ENCODE measurements at regions not wholly inside any gene's neighbourhood (a gene's known extent, or its start where the extent isn't known, plus 50 kb on each side); places are given as distances from the start of the nearest gene placed in this dataset.

DNA sequence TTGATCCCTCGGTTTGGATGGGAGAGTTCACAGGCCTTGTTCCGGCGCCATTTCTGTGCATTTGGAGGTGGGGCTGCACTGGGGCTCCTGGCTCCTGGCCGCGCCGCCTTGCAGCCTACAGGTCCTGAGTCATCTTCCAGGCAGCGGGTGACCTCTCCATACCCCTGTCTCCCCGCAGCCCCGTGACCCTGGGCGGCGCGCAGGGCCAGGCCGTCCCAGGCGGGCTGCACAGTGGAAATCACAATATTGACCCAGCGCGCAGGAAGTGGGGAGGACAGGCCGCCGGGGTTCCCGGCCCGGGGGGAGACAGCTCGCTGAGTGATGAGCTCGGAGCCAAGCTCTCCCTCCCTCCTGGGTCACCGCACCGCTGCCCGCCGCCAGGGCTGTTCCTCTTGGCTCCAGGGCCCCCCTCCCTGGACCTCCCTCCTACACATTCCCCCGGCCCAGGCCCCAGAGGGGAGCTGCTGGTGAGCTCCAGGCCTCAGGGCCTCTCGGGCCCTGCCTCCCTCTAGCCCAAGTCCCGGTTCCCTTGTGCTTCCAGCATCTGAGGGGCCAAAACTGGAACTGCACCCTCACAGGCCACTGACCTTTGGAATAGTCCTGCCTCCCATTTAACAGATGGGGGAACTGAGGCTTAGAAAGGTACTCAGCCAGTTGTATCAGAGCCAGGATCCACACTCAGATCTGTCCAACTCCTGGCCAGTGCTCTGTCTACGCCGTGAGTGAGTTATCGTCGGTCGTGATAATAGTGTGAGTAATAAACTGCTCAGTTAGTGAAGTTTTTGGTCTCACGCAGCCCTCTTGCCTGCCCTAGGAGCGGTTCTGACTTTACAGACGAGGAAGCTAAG lies 142.9 kb upstream of the WNT4 start:
- H3K27ac ChIP-seq, result no peak overlapping the region
- no peak overlapping the region for H3K4me3 ChIP-seq
- no peaks in the 10 kb centered on the region for H3K36me3 ChIP-seq
- DNase-seq (ENCODE audit: low read depth in 1 of 2, low spot score in 2 of 2), result peak in 1 of 2 experiments; percentile 38
- H3K4me1 ChIP-seq (replicated peaks), result no peaks in the 10 kb centered on the region
- peaks cover 6% of the 10 kb centered on the region; the same call in 1 of the 2 replicates for H3K27me3 ChIP-seq (replicated peaks)
- H3K9me3 ChIP-seq (replicated peaks), result no peaks in the 10 kb centered on the region

DNA sequence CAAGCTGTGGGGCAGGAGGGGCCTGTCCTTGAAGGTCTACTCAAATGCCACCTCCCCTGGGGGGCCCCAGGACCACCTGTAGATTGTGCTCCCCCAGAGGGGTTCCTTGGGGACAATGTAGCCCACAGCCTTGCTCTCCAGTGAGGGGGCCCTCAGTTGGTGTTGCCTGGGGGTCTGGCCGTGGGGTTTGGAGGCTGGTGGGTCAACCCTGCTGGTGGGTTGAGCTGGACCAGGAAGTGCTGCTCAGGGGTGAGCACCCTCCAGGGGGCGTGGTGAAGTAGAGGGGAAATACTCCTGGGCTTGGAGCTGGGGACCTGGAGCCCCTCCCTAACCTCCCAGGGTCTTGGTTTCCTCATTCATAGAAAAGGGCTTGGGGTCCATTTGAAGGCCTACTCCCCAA lies 143.6 kb upstream of the WNT4 start:
- Histone ChIP-seq H3K36me3 (no peaks in the 10 kb centered on the region), H3K4me3 (no peak overlapping the region), H3K27me3 (replicated peaks) (peaks cover 5% of the 10 kb centered on the region; the same call in 1 of the 2 replicates), H3K4me1 (replicated peaks) (no peaks in the 10 kb centered on the region), H3K27ac (no peak overlapping the region), H3K9me3 (replicated peaks) (no peaks in the 10 kb centered on the region)
- peak in 1 of 2 experiments; percentile 39 for DNase-seq (ENCODE audit: low read depth in 1 of 2, low spot score in 2 of 2)

DNA sequence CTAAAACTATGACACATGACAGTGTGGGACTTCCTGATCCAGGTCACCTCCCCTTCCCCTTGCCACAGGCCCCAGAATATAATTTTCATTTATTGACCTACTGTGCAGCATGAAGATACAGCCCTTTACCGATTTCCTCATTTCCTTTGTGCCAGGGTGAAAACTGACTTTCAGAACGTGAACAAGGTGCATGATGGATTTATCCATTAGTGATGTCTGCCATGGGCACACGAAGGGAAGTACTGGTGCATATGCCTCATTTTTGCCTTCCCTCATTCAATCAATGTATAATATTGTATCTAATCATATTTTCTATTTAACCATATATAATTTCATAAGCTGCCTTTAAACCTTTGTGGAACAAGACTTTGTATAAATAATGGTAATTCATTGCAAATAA lies 144.4 kb upstream of the WNT4 start:
- H3K27me3 ChIP-seq (replicated peaks), result peaks cover 2% of the 10 kb centered on the region; the same call in 1 of the 2 replicates
- no peaks in the 10 kb centered on the region for H3K4me1 ChIP-seq (replicated peaks)
- H3K36me3 ChIP-seq, result no peaks in the 10 kb centered on the region
- no peak overlapping the region for H3K4me3 ChIP-seq
- no peak for DNase-seq (ENCODE audit: low read depth in 1 of 2, low spot score in 2 of 2)
- no peaks in the 10 kb centered on the region for H3K9me3 ChIP-seq (replicated peaks)
- no peak overlapping the region for H3K27ac ChIP-seq

DNA sequence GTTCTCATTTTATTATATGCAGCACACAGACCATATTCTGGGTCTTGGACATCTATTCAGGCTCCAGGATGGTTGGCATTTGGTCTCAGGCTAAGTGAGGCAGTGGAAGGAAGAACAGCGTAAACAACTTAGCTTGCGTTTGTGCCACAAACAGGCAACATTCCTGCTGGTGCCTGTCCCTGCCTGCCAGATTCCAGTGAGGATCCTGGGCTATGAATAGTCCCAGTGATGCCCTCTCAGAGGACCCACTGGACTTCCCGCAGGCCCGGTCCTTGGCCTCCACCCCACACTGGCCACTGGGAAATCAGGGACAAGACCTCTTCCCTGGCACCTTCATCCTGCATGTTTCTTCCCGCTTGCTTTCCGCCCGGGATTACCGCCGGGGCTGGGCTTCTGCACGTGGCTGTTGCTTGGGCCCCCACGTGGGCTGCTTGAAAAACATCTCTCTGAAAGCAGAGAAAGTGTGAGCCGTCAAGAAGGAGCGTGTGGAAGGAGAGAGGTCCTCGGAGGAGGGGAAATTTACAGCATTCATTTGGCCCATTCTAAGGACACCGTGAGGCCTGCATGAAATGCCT lies 145.1 kb upstream of the WNT4 start:
- DNase-seq (ENCODE audit: low read depth in 1 of 2, low spot score in 2 of 2), result peak in 1 of 2 experiments; percentile 30
- Histone ChIP-seq H3K36me3 (no peaks in the 10 kb centered on the region), H3K4me1 (replicated peaks) (no peaks in the 10 kb centered on the region), H3K4me3 (no peak overlapping the region), H3K27me3 (replicated peaks) (no peaks in the 10 kb centered on the region), H3K27ac (no peak overlapping the region), H3K9me3 (replicated peaks) (no peaks in the 10 kb centered on the region)

DNA sequence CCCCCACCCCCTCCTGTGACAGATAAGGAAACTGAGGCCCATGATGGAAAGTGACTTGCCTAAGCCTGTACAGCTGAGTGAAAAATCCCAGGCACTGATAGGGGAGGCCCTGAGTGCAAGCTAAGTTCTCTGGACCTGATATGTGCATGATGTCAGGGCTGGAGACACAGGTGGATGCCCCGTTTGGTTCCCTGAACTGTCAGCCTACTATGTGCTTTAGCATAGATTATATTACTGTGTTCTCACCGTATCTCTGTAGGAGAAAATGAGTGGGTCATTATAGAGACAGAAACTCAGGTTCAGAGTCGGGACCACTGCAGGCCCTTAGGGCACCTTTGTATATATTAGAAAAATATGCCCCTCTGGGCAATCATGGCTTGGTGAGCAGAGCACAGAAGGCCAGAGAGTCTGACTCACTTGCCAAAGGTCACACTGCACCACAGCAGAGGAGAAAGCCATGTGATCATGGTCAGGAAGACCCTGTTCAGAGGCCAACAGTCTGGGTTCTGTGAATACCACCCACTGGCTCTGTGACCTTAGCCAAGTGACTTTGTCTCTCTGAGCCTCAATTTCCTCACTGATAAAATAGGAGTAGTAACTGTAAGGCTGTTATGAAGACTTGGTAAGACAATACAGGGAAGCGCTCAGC lies 145.8 kb upstream of the WNT4 start:
- H3K9me3 ChIP-seq (replicated peaks), result no peaks in the 10 kb centered on the region
- H3K27me3 ChIP-seq (replicated peaks), result no peaks in the 10 kb centered on the region
- DNase-seq (ENCODE audit: low read depth in 1 of 2, low spot score in 2 of 2), result peak in 1 of 2 experiments; percentile 10
- H3K4me1 ChIP-seq (replicated peaks), result no peaks in the 10 kb centered on the region
- H3K36me3 ChIP-seq, result no peaks in the 10 kb centered on the region
- no peak overlapping the region for H3K27ac ChIP-seq
- H3K4me3 ChIP-seq, result no peak overlapping the region

DNA sequence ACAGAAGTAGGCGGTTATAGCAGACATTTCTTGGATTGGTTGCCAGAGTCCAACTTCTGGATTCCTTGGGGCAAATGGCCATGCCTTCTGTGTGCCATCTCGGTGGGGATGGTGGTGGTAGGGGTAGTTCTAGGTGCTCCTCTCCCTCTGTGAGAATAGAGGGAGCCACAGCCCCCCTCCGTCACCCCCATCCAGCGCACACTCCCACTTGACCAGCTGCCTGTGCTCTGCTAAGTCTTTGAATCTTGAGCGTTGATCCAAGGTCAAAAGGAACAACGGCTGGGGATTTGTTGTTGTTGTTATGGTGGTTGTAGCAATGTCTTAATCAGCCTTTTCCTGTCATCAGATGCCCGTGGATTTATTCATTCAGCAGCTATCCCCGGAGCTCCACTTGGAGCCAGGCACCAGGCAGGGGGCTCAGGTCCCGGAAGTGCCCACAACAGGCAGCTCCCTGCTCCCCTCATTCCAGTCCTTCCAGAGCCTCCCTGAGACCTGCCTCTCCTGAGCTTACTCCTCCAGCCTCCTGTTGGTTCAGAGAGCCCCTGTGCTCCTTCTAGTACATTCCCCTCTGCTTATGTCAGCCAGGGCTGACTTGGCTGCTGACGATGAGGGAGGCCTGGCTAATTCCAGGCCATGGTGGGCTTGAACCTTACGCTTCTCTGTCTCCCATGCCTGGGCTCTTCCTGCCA lies 146.6 kb upstream of the WNT4 start:
- Histone ChIP-seq H3K27me3 (replicated peaks) (no peaks in the 10 kb centered on the region), H3K36me3 (no peaks in the 10 kb centered on the region), H3K4me3 (no peak overlapping the region), H3K9me3 (replicated peaks) (no peaks in the 10 kb centered on the region), H3K27ac (no peak overlapping the region), H3K4me1 (replicated peaks) (no peaks in the 10 kb centered on the region)
- DNase-seq (ENCODE audit: low read depth in 1 of 2, low spot score in 2 of 2), result peak in 1 of 2 experiments; percentile 22

DNA sequence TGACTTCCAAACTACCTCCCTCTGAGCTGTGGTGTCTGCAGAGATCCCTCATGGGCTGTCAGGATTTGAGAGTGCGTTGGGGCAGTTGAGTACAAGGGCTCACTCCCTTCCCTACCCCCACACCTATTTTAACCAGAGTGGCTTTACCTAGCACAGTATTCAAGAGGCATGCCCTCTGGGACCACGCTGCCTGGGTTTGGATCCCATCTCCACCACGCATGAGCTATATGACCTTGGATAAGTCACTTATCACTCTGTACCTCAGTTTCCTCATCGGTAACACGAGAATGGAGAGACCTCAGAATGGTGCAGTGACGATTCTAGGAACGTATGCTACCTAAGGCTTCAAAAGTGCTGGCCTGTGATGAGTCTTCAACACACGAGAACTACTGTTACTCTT lies 147.3 kb upstream of the WNT4 start:
- Histone ChIP-seq H3K36me3 (no peaks in the 10 kb centered on the region), H3K4me1 (replicated peaks) (no peaks in the 10 kb centered on the region), H3K27me3 (replicated peaks) (no peaks in the 10 kb centered on the region), H3K4me3 (no peak overlapping the region), H3K9me3 (replicated peaks) (no peaks in the 10 kb centered on the region; the same call in 1 of the 2 replicates), H3K27ac (no peak overlapping the region)
- DNase-seq (ENCODE audit: low read depth in 1 of 2, low spot score in 2 of 2), result peak in 1 of 2 experiments; percentile 16

DNA sequence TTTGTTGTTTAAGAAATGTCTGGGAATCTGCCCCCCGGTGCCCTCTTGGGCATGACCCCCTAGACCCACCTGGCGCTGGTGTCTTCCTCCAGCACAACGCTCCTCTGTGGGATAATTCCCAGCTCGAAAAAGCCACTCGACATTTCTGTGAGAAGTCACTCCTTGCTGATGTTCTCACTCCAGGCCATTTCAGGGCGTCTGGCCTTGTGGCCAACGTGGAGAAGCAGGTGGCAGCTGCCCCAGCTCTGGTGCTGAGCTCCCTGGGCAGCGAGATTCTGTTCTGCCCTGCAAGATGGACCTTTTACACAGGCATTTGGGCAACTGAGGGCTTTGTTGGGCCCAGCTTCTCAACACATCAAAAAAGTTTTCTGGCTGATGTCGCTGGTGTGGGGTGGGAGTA lies 147.7 kb upstream of the WNT4 start:
- Histone ChIP-seq H3K4me3 (no peak overlapping the region), H3K9me3 (replicated peaks) (peaks cover 2% of the 10 kb centered on the region; the same call in 1 of the 2 replicates), H3K27me3 (replicated peaks) (no peaks in the 10 kb centered on the region), H3K36me3 (no peaks in the 10 kb centered on the region), H3K4me1 (replicated peaks) (no peaks in the 10 kb centered on the region), H3K27ac (no peak overlapping the region)
- DNase-seq (ENCODE audit: low read depth in 1 of 2, low spot score in 2 of 2), result peak in 1 of 2 experiments; percentile 18

DNA sequence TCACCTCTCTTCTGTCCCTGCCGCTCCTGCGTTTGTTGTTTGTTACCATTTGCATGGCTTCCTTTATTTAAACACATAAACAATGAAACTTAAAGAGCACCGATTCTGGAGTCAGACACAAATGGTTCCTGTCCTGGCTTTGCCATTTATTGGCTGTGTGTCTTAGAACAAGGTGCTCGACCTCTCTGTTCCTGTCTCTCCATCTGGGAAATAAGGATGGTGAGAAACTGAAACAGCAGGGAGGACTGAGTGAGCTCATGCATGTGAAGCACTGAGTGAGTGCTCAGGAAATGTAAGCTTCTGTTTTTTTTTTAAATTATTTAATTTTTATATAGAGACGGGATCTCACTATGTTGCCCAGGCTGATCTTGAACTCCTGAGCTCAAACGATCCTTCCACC lies 148.2 kb upstream of the WNT4 start:
- DNase-seq (ENCODE audit: low read depth in 1 of 2, low spot score in 2 of 2), result no peak
- Histone ChIP-seq H3K4me3 (no peak overlapping the region), H3K4me1 (replicated peaks) (no peaks in the 10 kb centered on the region), H3K9me3 (replicated peaks) (peaks cover 2% of the 10 kb centered on the region; the same call in 1 of the 2 replicates), H3K36me3 (no peaks in the 10 kb centered on the region), H3K27ac (no peak overlapping the region), H3K27me3 (replicated peaks) (no peaks in the 10 kb centered on the region; the same call in 1 of the 2 replicates)

DNA sequence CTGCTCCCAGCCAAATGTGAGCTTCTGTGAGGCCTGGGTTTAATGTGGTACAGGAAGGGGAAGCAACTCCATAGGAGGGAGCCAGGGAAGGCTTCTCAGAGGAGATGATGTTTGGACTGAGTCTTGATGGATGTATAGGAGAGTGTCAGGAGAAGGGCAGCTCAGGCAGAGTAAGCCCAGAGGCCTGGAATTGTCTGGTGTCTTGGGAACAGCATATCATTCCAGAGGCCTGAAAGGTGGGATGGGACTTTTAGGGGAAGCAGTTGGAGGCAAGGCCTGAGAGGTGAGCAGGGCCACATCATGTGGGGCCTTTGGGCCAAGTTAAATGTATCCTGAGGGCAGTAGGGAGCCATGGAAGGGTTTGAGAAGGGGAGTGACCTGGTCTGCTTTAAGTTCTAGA lies 148.6 kb upstream of the WNT4 start:
- H3K9me3 ChIP-seq (replicated peaks), result peaks cover 2% of the 10 kb centered on the region; the same call in 1 of the 2 replicates
- no peaks in the 10 kb centered on the region; the same call in 1 of the 2 replicates for H3K27me3 ChIP-seq (replicated peaks)
- DNase-seq (ENCODE audit: low read depth in 1 of 2, low spot score in 2 of 2), result peak in 1 of 2 experiments; percentile 19
- H3K4me1 ChIP-seq (replicated peaks), result no peaks in the 10 kb centered on the region
- H3K4me3 ChIP-seq, result no peak overlapping the region
- no peak overlapping the region for H3K27ac ChIP-seq
- H3K36me3 ChIP-seq, result no peaks in the 10 kb centered on the region

DNA sequence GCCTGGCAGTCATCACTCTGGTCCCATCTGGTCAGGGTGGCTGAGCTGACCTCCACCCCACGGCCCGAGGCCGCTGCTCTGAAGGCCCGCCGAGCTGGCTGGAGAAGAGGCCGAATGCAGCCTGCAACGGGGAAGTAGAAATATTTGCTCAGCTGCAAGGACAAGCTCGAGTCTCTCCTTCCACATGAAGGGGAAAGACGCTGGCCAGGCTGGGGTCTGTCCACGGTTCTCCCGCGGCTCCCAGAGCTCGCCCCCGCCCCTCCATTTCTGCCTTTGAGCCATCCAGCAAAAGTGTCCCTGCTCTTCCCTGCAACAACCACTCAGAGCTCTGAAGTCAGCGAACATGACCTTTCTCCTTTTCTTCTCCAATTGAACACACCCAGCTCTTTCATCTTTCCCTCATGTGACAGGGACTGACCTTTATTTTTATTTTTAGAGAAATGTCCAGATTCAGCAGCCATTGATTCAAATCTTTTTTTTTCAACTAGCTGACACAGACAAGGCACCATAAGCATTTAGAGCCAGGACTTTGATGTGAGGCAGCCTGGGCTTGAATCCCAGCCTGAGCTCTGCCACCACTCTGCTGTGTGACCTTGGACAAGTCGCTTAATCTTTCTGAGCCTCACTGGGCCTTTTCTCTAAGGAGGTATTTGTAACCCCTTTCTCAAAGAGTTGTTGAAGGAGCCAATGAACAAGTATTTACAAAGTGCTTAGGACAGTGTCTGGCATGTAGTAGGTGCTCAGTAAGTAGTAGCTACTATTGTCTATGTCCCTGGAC lies 149.3 kb upstream of the WNT4 start:
- H3K9me3 ChIP-seq (replicated peaks), result peaks cover 2% of the 10 kb centered on the region; the same call in 1 of the 2 replicates
- peak in 1 of 2 experiments; percentile 24 for DNase-seq (ENCODE audit: low read depth in 1 of 2, low spot score in 2 of 2)
- H3K27me3 ChIP-seq (replicated peaks), result no peaks in the 10 kb centered on the region; the same call in 1 of the 2 replicates
- no peak overlapping the region for H3K4me3 ChIP-seq
- no peaks in the 10 kb centered on the region for H3K4me1 ChIP-seq (replicated peaks)
- no peak overlapping the region for H3K27ac ChIP-seq
- H3K36me3 ChIP-seq, result no peaks in the 10 kb centered on the region

DNA sequence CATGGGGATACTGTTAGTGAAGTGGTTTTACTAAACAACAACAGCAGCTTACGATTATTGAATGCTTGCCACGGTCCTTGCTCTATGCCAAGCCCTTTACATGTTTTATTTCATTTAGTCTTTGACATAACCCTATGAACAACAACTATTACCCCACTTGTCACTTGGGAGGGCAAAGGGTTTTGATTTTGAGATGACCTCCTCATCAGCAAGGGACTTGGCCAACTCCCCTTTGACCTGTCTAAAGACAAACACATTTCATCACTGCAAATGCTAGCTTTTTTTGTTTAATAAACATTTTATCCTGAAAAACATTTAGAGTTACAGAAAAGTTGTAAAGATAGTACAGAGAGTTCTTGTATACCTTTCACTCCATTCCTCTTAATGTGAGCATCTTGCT lies 152.5 kb upstream of the WNT4 start:
- peak in 1 of 2 experiments; percentile 7 for DNase-seq (ENCODE audit: low read depth in 1 of 2, low spot score in 2 of 2)
- Histone ChIP-seq H3K9me3 (replicated peaks) (peaks cover 2% of the 10 kb centered on the region; the same call in 1 of the 2 replicates), H3K4me3 (no peak overlapping the region), H3K4me1 (replicated peaks) (no peaks in the 10 kb centered on the region), H3K27ac (no peak overlapping the region), H3K36me3 (no peaks in the 10 kb centered on the region), H3K27me3 (replicated peaks) (peaks cover 5% of the 10 kb centered on the region; the same call in 1 of the 2 replicates)

DNA sequence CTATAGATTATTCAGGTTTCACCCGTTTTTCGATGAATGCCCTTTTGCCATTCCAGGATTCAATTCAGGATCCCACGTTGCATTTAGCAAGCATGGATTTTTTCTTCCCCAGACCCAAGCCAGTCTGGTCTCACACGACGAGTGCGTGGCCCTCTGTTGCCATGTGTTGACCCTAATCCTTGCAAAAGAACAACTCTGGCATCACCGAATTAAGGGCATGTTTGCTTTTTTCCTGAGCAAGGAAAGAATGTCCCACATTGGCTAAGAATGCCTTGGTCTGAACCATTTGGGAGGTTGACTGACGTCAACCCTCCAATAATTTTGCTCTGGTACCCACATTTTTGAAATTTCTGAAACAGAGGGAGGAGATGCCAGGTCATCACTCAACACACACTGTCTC lies 153.0 kb upstream of the WNT4 start:
- DNase-seq (ENCODE audit: low read depth in 1 of 2, low spot score in 2 of 2), result no peak

More for the DNA sequence above, 153.0 kb upstream of the WNT4 start:
- peaks cover 2% of the 10 kb centered on the region; the same call in 1 of the 2 replicates for H3K9me3 ChIP-seq (replicated peaks)
- no peaks in the 10 kb centered on the region for H3K36me3 ChIP-seq
- no peak overlapping the region for H3K27ac ChIP-seq
- peaks cover 5% of the 10 kb centered on the region; the same call in 1 of the 2 replicates for H3K27me3 ChIP-seq (replicated peaks)
- H3K4me3 ChIP-seq, result no peak overlapping the region
- no peaks in the 10 kb centered on the region for H3K4me1 ChIP-seq (replicated peaks)
